Activated CD8-positive, alpha-beta T cell treated with anti-CD3 and anti-CD28 coated beads for 36 hours (primary cell): ENCODE measurements at regions not wholly inside any gene's neighbourhood (a gene's known extent, or its start where the extent isn't known, plus 50 kb on each side); places are given as distances from the start of the nearest gene placed in this dataset.

Source experiments
- ATAC-seq: fragments of 200-7000 bp; cut with Tn5 transposase; one replicate; pipeline ENCODE4 v1.10.0; 2021; ENCODE audit warnings: mild to moderate bottlenecking, moderate library complexity
- CTCF ChIA-PET: fragments of 350-600 bp; sonication (Branson Sonifier 250); formaldehyde crosslinking; loops from one replicate; lab custom pipeline; 2021; ENCODE audit warnings: antibody characterized with exemption; lab: Charles Lee
- POLR2A ChIA-PET: fragments of 350-600 bp; sonication (Branson Sonifier 250); formaldehyde crosslinking; loops from one replicate; lab custom pipeline; 2021; ENCODE audit warnings: antibody characterized with exemption; lab: Charles Lee
- DNase-seq: peaks from one replicate; pipeline ENCODE4 v3.0.0-alpha.2; 2020
- H3K27ac Mint-ChIP-seq: one replicate; pipeline ENCODE4 v1.8.0; 2021; ENCODE audit warnings: mild to moderate bottlenecking, mixed read lengths
- H3K27me3 Mint-ChIP-seq: one replicate; pipeline ENCODE4 v1.8.0; 2021; ENCODE audit warnings: mixed read lengths
- H3K36me3 Mint-ChIP-seq: one replicate; pipeline ENCODE4 v1.8.0; 2021; ENCODE audit warnings: low read depth, mixed read lengths
- H3K4me1 Mint-ChIP-seq: one replicate; pipeline ENCODE4 v1.8.0; 2021; ENCODE audit warnings: low read depth, mixed read lengths
- H3K4me3 Mint-ChIP-seq: one replicate; pipeline ENCODE4 v1.8.0; 2021; ENCODE audit warnings: mild to moderate bottlenecking, moderate library complexity, mixed read lengths
- H3K9me3 Mint-ChIP-seq: one replicate; pipeline ENCODE4 v1.8.0; 2021; ENCODE audit warnings: mixed read lengths
- CTCF ChIP-seq: fragments of 200-600 bp; IDR thresholded peaks from one replicate; pipeline ENCODE4 v1.8.0; 2022; ENCODE audit warnings: antibody characterized with exemption, mild to moderate bottlenecking
- intact Hi-C: fragments of 100-400 bp; cut with micrococcal nuclease; formaldehyde crosslinking; loops from one replicate; pipeline ENCODE4 v1.10.0; 2022

GRCh38 chr17:77838748-77839697, 119.5 kb upstream of the TNRC6C start:
- CTCF ChIA-PET, result interaction anchor here (1.9 kb wide), 1 partner anchor 175 kb away, joined by 6 read pairs; no protein-coding TSS in a partner anchor
- no peak overlapping the region for H3K27ac Mint-ChIP-seq
- H3K36me3 Mint-ChIP-seq, result peaks cover 2% of the 10 kb centered on the region
- peaks cover 8% of the 10 kb centered on the region for H3K9me3 Mint-ChIP-seq
- H3K27me3 Mint-ChIP-seq, result no peaks in the 10 kb centered on the region
- H3K4me3 Mint-ChIP-seq, result no peak overlapping the region
- no peak for ATAC-seq
- DNase-seq, result no peak
- peaks cover 54% of the 10 kb centered on the region for H3K4me1 Mint-ChIP-seq
- no peak for TF ChIP-seq CTCF
- intact Hi-C loops, result no loop called here
- POLR2A ChIA-PET, result interaction anchor here (1.0 kb wide), 1 partner anchor 181 kb away, joined by 3 read pairs; no protein-coding TSS in a partner anchor

DNA sequence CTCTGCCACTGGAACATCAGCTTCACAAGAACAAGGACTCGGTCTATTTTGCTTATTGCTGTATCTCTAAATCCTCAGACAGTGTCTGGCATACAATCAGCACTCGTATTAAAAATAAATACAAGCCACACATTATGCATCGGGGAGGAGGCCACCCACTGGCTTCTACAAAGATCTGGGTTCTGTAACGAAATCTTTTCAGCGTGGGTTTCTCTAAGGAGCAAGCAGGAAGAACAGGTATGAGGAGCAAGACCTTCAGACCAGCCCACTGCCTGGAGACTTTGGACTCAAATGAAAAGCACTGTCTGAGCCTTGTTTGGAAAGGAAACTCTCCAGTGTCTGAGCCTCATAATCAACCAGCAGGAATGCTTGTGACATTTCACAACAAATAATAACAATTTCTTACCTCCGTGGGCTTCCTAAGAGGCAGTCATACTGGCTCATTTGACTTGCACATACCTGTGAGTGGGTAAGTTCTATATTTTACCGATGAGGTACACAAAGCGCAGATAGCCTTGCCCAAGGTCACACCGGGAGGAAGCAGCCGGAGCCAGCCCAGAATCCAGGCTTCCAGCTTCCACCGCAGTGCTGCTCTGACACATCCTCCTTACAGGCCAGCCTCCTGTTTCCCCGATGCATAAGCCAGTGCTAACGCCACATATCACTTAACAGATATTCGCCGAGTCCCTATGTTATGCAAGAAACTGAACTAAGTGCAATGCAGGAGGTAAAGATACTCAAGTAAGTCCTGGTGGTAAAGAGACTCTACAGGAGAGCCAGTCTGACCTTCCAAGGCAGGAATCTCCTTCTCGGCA, 118.6 kb upstream of the TNRC6C start:
- ChIA-PET POLR2A (interaction anchor here (0.7 to 1.5 kb wide), 2 partner anchors 13 to 25 kb away, joined by 3 read pairs; no protein-coding TSS in a partner anchor), CTCF (interaction anchor here (1.9 kb wide), 1 partner anchor 174 kb away, joined by 6 read pairs; no protein-coding TSS in a partner anchor)
- intact Hi-C loops, result loop anchor here (5.0 kb wide), 1 partner anchor 42 kb away; no protein-coding TSS in a partner anchor
- no peak for TF ChIP-seq CTCF
- ATAC-seq (no peak), DNase-seq (no peak)
- Mint-ChIP-seq H3K27me3 (no peaks in the 10 kb centered on the region), H3K36me3 (peaks cover 2% of the 10 kb centered on the region), H3K27ac (no peak overlapping the region), H3K4me1 (peaks cover 52% of the 10 kb centered on the region), H3K9me3 (peaks cover 8% of the 10 kb centered on the region), H3K4me3 (no peak overlapping the region)

GRCh38 chr17:77840513-77841165, 117.9 kb upstream of the TNRC6C start:
- ATAC-seq, result no peak
- CTCF ChIA-PET, result no interaction called here
- DNase-seq, result no peak
- Mint-ChIP-seq H3K9me3 (peaks cover 8% of the 10 kb centered on the region), H3K27me3 (no peaks in the 10 kb centered on the region), H3K4me1 (peaks cover 50% of the 10 kb centered on the region), H3K36me3 (peaks cover 2% of the 10 kb centered on the region), H3K27ac (no peak overlapping the region), H3K4me3 (no peak overlapping the region)
- no peak for TF ChIP-seq CTCF
- intact Hi-C loops, result loop anchor here (5.0 kb wide), 1 partner anchor 42 kb away; no protein-coding TSS in a partner anchor
- POLR2A ChIA-PET, result interaction anchor here (0.7 to 1.5 kb wide), 2 partner anchors 12 to 25 kb away, joined by 3 read pairs; no protein-coding TSS in a partner anchor

- H3K4me1 Mint-ChIP-seq, result peaks cover 53% of the 10 kb centered on the region
- peaks cover 5% of the 10 kb centered on the region for H3K9me3 Mint-ChIP-seq
- ATAC-seq (no peak), DNase-seq (no peak)
- no peak for TF ChIP-seq CTCF
- intact Hi-C loops, result loop anchor here (5.0 kb wide), 1 partner anchor 40 kb away; no protein-coding TSS in a partner anchor
- ChIA-PET CTCF (no interaction called here), POLR2A (interaction anchor here (1.5 to 2.9 kb wide), 4 partner anchors 8 to 116 kb away, joined by 3 to 9 read pairs (median 6); partner anchors contain the start of gene TNRC6C)
- no peak overlapping the region for H3K4me3 Mint-ChIP-seq
- peak overlapping the region; percentile 79 for H3K27ac Mint-ChIP-seq
- H3K27me3 Mint-ChIP-seq, result no peaks in the 10 kb centered on the region
- peaks cover 2% of the 10 kb centered on the region for H3K36me3 Mint-ChIP-seq
Measured at GRCh38 chr17:77841742-77842527, 116.6 kb upstream of the TNRC6C start.
